GM23338 (cell line): ENCODE measurements at regions not wholly inside any gene's neighbourhood (a gene's known extent, or its start where the extent isn't known, plus 50 kb on each side); places are given as distances from the start of the nearest gene placed in this dataset.

Experiments
- CREB1 ChIP-seq: fragments of 250-450 bp; sonication (Bioruptor Pico); IDR thresholded peaks from 2 replicates; pipeline ENCODE4 v1.5.0; 2020; ENCODE audit warnings: low read depth, mild to moderate bottlenecking, moderate library complexity
- CTCF ChIP-seq, 2 experiments: fragments of 200-600 bp in 1 of 2; sonication (generic) in 1 of 2; conservative IDR thresholded peaks; 2 replicates each; pipeline versions ENCODE4 v1.5.1 to v1.6.1; 2016 to 2017; ENCODE audit warnings: antibody characterized with exemption in 2 of 2, low read depth in 2 of 2, mild to moderate bottlenecking in 2 of 2, moderate library complexity in 1 of 2
- ETS1 ChIP-seq: IDR thresholded peaks from 2 replicates; pipeline ENCODE4 v1.6.1; 2016; ENCODE audit warnings: antibody characterized with exemption
- EZH2 ChIP-seq: fragments of 200-600 bp; sonication (generic); IDR thresholded peaks from one replicate; pipeline ENCODE4 v1.8.0; 2017; ENCODE audit warnings: antibody characterized with exemption, mild to moderate bottlenecking, low read depth; ENCODE audit not compliant: unreplicated experiment
- EZH2phosphoT487 ChIP-seq: fragments of 200-600 bp; sonication (generic); IDR thresholded peaks from one replicate; pipeline ENCODE4 v1.8.1; 2018; ENCODE audit warnings: antibody characterized with exemption; ENCODE audit not compliant: unreplicated experiment
- JUNB ChIP-seq: IDR thresholded peaks from one replicate; pipeline ENCODE4 v1.6.1; 2016; ENCODE audit warnings: antibody characterized with exemption; ENCODE audit not compliant: unreplicated experiment
- NANOG ChIP-seq: IDR thresholded peaks from 2 replicates; pipeline ENCODE4 v1.6.1; 2016; ENCODE audit warnings: antibody characterized with exemption, borderline replicate concordance
- POLR2AphosphoS5 ChIP-seq: IDR thresholded peaks from 2 replicates; pipeline ENCODE4 v1.6.1; 2016; ENCODE audit warnings: antibody characterized with exemption, low read depth
- REST ChIP-seq: IDR thresholded peaks from one replicate; pipeline ENCODE4 v1.6.1; 2018; ENCODE audit warnings: antibody characterized with exemption; ENCODE audit not compliant: unreplicated experiment
- STAT1 ChIP-seq: IDR thresholded peaks from one replicate; pipeline ENCODE4 v1.6.1; 2016; ENCODE audit warnings: antibody characterized with exemption; ENCODE audit not compliant: unreplicated experiment
- ZNF114 ChIP-seq: fragments of 250-450 bp; sonication (Bioruptor Pico); IDR thresholded peaks from 2 replicates; pipeline ENCODE4 v1.5.0; 2020; ENCODE audit warnings: mild to moderate bottlenecking, moderate library complexity
- ZNF331 ChIP-seq: fragments of 250-450 bp; sonication (Bioruptor Pico); IDR thresholded peaks from 2 replicates; pipeline ENCODE4 v1.5.0; 2020; ENCODE audit warnings: low read depth, mild to moderate bottlenecking, moderate library complexity

- TF ChIP-seq POLR2AphosphoS5, result no peak
- no peak for TF ChIP-seq REST
- no peak for TF ChIP-seq CTCF (conservative IDR thresholded peaks at IDR 0.05; ENCODE audit: low read depth in 2 of 2)
- TF ChIP-seq JUNB, result no peak
- no peak for TF ChIP-seq EZH2
- no peak for TF ChIP-seq ETS1
- no peak for TF ChIP-seq EZH2phosphoT487
- no peak for TF ChIP-seq CREB1 (CRISPR knock-in tag)
- no peak for TF ChIP-seq ZNF114 (CRISPR knock-in tag)
- TF ChIP-seq NANOG, result no peak
- no peak for TF ChIP-seq STAT1
- TF ChIP-seq ZNF331, result no peak
Measured at GRCh38 chr18:54734059-54734458, 94.2 kb upstream of the RAB27B start.
